GM18505 (cell line): ENCODE measurements at regions not wholly inside any gene's neighbourhood (a gene's known extent, or its start where the extent isn't known, plus 50 kb on each side); places are given as distances from the start of the nearest gene placed in this dataset.

Experiments
- ATAC-seq: cut with Tn5 transposase; IDR thresholded peaks from one replicate; pipeline ENCODE4 v1.9.1; 2021; ENCODE audit not compliant: unreplicated experiment
- POLR2A ChIP-seq: IDR thresholded peaks from 4 replicates; pipeline ENCODE4 v1.6.1; 2011; ENCODE audit warnings: borderline replicate concordance; ENCODE audit not compliant: insufficient read depth, insufficient read length; ENCODE audit errors: extremely low read depth

DNA sequence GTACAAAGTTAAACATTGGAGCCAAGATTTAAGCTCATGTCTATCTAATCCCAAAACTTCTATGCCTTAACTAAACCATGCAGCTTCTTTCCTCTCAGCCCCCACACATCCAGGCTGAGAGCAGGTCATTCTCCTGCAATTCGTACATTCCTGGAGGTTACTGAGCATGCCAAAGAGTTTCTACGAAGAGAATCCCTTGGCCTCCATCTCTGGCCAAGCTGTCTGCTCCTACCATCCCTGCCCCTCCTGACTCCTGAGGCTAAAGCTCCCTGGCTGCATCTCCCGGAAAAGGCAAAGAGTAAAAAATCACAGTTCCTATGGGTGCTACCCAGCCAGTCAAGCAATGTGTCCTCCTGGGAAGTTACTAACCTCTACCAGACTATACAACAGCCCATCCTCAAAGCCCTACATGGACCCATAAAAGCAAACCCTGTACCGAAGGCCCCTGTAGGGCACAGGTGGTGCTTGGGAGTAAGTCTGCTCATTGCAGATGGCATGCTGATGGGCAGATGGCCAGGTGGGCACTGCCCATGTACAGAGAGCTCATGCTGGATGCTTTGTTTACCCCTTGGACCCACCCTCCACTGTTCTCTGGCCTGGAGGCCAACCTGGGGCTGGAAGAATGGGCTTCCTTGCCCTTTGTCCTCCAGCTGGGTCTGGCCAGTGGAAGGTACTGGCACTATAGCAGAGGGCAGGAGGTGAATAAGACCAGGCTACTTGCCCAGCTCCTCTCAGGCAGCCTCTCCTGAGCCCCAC lies 99.5 kb downstream of the TTC32 start:
- TF ChIP-seq POLR2A: no peak
- ATAC-seq: no peak

DNA sequence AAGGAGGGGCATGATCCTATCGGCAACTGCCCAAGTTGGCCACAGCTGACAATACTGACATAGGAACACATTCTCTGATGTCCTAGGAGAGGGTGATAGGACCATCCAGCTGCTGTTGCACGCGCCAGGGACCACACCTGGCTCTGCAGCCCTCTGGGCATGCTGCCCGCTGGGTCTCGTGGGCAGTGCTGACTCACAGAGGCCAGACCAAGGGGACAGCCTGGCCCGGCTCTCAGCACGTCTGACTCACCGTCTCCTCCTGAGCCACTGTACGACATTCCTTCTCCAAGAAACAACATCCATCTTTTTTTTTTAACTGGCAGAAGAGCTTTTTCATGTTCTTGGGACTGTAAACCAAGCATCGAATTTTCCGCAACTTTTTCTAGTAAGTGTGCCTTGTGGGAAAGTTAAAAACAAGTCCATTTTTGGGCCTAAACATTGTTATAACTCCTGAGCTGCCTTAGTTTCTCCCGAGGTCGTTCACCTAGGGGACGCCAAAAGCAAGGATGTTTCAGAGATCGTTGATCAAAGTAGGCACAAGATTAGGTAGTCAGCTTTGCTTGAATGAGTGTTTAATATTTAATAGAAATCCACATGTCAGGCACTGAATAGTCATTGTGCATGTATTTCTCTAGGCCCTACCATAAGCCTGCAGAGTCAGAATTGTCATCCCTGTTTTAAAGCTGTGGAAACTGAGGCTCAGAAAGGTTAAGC lies 100.3 kb downstream of the TTC32 start:
- no peak for ATAC-seq
- no peak for TF ChIP-seq POLR2A

DNA sequence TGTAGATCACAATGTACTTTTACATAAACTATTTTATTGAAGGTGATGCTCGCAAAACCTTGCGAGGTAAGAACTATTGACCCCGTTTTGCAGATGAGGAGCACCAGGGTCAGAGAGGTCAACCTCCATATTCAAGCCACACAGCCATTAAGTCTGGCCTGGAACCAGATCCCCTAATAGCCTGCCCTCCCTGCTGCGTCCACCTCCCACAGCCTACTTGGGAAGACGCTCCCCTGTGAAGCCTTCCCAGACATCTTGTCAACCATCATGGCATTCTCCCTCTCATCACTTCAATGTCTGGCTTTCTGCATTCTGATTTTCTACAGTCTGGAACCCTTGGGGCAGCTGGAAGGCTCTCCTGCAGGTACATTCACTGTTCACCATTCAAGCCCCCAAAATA lies 101.0 kb downstream of the TTC32 start:
- ATAC-seq: no peak
- TF ChIP-seq POLR2A: no peak

- ATAC-seq: no peak
- TF ChIP-seq POLR2A: no peak
These were observed 101.7 kb downstream of the TTC32 start for GRCh38 chr2:19799881-19800780.

GRCh38 chr2:19797871-19798270 lies 103.9 kb downstream of the TTC32 start:
- TF ChIP-seq POLR2A: no peak
- no peak for ATAC-seq

- TF ChIP-seq POLR2A: no peak
- no peak for ATAC-seq
These were observed 104.5 kb downstream of the TTC32 start for GRCh38 chr2:19797243-19797810.

GRCh38 chr2:19796035-19796695 lies 105.6 kb downstream of the TTC32 start:
- no peak for ATAC-seq
- no peak for TF ChIP-seq POLR2A

- no peak for TF ChIP-seq POLR2A
These were observed 108.5 kb downstream of the TTC32 start for GRCh38 chr2:19793132-19793750.

DNA sequence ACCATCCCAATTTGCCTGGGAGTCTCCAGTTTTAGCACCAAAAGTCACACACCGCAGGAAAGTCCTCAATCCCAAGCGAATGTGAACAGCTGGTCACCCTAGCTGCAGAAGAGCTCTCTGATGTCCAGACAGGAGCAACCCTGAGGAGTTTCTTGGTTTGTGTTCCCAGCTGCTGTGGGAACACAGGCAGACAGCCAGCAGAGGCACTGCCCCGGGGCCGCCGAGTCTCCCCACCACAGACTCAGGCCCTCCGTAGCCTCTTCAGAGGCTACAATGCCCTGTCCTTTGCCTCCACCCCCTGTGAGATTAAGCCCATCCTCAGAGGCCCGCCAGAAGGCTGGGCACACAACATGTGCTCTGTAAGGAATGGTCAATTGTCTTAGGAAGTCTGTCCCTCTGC lies 111.5 kb downstream of the TTC32 start:
- no peak for TF ChIP-seq POLR2A
- ATAC-seq: no peak

More at GRCh38 chr2:19793132-19793750, 108.5 kb downstream of the TTC32 start:
- no peak for ATAC-seq

DNA sequence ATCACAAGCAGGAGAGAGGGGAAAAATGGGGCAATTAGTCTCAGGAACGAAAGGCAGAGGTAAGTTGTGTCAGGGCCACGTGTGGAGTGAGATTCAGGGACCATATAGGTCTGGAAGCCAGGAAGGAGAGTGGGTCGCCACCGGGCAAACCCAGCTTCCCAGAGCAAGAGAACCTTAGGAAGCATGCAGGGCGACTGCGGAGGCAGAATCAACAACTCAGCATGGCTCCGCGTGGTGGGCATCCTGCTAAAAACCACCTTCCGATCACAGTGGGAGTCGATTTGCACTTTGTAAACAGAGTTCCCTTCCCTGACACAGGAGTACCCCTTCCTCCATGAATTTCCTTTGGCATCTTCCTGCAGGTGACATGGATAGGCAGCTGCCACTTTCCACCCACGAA lies 114.6 kb downstream of the TTC32 start:
- ATAC-seq: no peak
- no peak for TF ChIP-seq POLR2A

DNA sequence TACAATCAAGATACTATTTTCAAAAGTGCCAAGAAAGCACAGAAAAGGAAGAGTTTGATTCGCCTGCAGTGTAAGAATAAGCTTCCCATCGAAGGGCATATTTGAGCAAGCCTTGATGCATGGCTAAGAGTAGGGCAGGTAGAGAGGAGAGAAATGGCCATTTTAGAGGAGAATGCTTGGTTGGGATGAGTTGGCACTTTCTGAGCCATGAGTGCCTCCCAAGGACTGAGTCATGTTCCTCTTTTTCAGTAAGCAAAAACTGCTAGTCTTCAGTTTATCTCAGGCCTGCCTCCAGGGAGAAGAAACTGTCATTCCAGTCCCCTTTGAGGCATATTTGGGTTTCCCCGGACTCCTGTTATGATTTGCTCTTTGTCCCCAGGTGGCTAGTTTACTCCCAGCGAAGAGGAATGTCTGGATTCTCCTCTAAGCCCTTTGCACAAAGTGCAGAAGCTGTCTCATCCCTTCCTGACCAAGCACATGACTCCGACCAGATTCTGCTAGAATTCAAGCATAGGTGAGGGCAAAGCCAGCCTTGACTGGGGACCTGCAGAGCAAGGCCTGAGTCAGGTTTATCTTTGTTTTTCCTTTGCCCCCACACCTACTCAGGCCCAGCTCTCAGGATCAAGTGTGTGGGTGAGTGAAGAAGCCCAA lies 115.2 kb downstream of the TTC32 start:
- no peak for ATAC-seq
- no peak for TF ChIP-seq POLR2A

DNA sequence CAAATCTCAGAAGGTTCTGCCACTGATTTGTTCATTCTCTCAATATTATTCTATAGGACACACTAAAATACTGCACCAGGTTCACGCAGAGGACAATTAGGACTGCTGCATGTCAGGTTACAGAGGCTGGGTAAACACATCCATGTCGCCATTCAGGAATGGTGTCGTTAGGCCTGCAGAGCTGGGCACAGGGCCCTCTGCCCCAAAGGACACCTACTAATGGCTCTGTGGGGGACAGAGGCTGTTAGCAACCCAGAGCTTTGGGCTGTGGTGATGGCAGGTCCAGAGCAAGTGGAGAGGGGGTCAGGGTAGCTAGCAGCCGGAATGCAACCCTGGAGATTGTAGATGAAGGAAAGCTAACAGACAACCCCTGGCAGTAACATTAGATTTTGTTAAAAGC lies 115.9 kb downstream of the TTC32 start:
- no peak for ATAC-seq
- no peak for TF ChIP-seq POLR2A
